Activated CD4-positive, alpha-beta T cell treated with anti-CD3 and anti-CD28 coated beads, Interleukin-10, Interleukin-2, amounts not matched to agents 100 ng/mL and 50 ng/mL, durations not matched to agents 16 hours and 8 hours (primary cell): ENCODE measurements at regions not wholly inside any gene's neighbourhood (a gene's known extent, or its start where the extent isn't known, plus 50 kb on each side); places are given as distances from the start of the nearest gene placed in this dataset.

Experiments
- DNase-seq: peaks from one replicate; pipeline ENCODE4 v3.0.0-alpha.2; 2020

GRCh38 chr18:76179257-76179656 is 315.8 kb downstream of the ZNF516 start:
- DNase-seq = no peak

- DNase-seq = no peak
Observed at GRCh38 chr18:76177160-76177559, 317.9 kb downstream of the ZNF516 start.

GRCh38 chr18:76174451-76174850 is 320.6 kb downstream of the ZNF516 start:
- no peak for DNase-seq

DNA sequence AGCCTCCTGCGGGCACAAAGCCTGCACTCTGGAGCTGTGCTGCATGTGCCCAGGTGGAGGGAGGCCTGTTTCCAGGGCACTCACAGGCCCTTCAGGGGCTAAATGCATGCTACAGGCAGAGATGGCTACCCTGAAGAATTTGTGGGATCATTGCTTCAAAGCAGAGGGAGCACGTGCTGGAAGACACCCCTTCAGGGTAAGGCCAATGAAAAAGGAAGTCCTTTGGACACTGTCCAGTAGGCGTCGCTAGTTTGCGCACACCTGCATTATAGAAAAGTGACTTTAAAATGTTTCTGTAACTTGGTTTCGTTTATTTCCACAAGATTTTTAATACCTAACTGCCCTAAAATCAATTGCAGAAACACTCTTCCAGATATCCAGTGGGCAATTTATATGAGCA is 325.3 kb downstream of the ZNF516 start:
- DNase-seq = no peak

- DNase-seq = no peak
Observed at GRCh38 chr18:76167845-76168621, 327.0 kb downstream of the ZNF516 start.

DNA sequence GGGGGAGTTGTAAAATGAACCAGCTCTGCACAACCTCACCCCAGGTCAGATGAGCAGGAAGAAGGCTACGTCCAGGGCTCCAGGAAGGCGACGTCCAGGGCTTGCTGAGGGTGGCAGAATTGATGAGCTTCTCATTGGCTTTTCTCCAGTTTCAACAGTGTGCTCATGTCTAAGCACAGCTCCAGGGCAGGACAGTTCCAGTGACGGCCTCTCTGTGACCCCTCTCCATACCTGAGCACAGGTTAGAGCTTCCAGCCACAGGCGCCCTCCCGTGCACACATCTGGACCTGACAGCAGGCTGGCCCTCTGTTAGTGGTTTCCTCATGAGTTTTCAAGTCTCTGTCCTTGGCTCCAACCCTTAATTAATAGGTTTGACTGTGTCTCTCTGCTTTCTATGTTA is 327.6 kb downstream of the ZNF516 start:
- no peak for DNase-seq

GRCh38 chr18:76162886-76163285 is 332.2 kb downstream of the ZNF516 start:
- no peak for DNase-seq

GRCh38 chr18:76161983-76162382 is 333.1 kb downstream of the ZNF516 start:
- DNase-seq = no peak

DNA sequence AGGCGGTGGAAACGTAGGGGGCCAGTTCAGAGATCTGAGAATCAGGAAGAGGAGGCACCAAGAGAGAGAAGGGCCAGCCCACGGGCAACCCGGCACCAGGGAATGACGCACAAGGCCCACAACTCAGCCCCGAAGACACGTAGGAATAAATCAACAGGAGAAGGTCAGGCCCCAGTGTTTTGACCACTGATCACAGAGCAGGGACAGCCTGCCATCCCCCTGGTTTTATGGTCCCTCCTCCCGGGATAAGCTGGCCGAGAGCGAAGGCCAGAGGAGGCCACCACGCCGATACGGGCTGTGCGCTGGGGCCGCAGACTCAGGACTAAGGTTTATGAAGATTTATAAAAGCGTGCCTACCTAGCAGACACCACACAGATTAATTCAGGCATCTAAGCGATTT is 341.4 kb downstream of the ZNF516 start:
- DNase-seq = no peak

DNA sequence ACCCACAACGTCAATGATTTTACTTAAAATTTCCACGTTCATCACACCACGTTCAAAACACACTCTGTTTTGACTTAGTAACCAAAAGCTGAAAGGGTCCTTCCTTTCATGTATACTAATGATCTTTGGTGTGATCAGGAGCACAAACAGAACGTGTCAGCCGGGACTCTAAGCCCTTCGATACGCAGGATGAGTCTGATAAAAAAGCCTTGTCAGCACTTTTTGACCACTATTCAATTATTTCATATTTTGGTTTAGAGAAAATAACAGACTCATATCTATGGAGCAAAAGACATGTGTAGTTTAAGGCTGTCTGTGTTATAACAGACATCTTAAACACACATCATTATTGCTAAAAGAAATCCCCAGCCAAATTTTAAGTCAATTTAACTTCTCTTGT is 345.3 kb downstream of the ZNF516 start:
- DNase-seq = no peak

DNA sequence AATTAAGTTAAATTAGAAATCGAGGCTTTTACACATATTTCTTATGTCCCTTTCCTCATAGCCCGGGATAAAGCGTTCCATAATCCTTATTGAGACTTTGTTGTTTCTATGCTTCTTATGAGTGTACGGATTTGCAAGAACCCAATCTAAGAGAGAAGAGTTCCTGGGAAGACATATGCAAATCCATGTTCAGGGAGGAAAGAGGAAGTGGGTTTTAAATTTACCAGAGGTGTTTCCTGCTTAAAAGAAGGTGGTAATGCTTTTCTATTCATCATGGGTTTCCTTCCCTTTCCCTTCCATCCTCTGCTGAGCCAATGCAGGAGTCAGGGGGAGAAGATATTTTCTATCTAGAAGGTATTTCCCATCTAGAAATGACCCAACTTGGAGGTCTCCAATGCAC is 345.8 kb downstream of the ZNF516 start:
- no peak for DNase-seq

DNA sequence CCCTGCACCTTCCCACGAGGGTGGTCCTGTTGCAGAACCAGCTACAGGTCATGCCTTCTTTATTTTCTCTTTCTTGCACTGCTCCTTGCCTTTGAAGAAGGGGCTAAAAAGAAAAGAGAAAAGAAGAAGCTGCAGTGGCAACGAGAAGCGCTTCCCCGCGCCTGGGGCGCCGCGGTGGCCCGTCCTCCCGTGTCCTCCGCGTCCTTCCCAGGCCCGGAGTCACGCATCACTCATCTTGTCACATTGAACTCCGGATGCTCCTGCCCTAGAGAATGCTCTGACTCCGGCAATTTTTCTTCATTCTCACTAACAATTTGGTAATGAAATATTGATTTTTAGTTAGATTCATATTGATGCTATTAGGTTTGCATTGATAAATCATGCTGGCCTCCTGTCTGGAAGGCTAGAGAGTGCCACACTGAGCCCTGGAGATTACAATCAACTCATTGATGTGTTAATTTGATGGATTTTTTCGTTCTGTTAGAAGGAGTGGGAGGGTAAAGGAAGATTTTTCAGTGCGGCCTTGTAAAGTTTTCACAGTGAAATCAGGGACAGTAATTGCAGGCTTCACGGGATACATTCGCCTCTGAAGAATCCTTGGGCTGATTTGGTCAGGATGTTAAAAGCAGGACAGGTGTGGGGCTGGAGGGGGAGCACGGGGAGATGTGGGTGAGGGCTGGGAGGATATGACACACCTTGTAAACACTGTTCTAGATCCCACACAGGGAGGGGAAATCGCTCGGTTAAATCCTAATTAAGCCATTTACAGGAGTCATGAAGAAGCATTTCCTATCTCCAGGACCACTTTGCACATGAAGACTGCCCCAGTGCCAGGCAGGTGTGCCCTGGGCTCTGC is 349.3 kb downstream of the ZNF516 start:
- no peak for DNase-seq

GRCh38 chr18:76144844-76145243 is 350.2 kb downstream of the ZNF516 start:
- no peak for DNase-seq

DNA sequence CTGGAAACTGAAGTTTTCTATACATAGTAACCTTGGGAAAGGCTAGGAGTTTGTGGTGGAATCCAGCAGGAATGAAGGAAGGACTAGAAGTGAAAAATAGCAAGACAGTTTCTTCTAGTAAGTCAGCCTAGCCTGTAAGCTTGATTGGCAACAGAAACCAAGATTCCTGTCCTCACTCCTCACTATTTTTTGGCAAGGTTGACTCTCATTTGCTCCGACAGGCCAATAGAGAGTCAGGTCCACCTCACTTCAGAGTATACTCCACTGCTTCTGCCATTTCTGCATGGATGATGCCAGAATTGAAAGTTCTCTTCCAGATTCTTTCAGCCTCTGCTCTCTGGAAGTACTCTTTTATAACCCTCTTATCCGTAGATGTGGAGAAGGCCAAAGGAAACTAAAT is 352.4 kb downstream of the ZNF516 start:
- DNase-seq = no peak

- DNase-seq = no peak
Observed at GRCh38 chr18:76139844-76140243, 355.2 kb downstream of the ZNF516 start.

GRCh38 chr18:76137216-76137615 is 357.8 kb downstream of the ZNF516 start:
- no peak for DNase-seq

GRCh38 chr18:76136701-76137100 is 358.3 kb downstream of the ZNF516 start:
- DNase-seq = no peak

GRCh38 chr18:76134628-76135027 is 360.4 kb downstream of the ZNF516 start:
- peak; percentile 5 for DNase-seq

DNA sequence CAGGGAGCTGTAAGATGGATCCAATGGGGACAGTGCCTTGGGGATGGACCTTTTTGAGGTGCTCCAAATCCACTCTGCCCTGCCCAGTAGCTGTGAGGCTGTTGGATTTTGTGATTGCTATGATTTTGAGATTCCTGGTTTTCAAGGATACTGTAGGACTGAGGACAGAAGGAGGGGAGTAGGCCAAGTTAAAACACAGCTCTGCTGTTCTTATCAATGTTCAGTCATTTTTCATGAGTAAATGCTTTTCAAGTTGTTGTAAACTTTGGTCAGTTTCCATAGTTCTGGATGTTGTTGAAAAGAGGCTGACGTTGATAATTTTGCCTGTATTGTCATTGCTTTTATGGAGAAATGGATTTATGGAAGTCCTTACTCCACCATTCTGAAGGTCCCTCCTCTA is 361.2 kb downstream of the ZNF516 start:
- DNase-seq = no peak

DNA sequence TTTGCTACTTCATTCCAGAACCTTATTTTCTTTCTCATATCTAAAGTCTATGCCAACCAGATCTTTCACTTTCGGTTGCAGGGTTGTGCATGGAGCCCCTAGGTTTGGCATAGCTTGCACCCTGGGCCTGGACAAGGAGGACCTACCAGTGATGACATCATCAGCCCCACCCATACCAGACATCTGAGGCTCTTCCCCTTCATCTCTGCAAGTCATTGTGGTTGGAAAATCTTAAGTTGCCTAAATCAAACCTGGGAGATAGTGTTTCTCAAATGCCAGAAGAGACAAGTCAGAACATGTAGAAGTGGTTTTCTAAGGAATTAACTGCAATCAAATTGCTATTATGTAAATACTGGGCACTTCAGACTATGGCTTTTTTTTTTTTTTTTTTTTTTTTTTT is 363.3 kb downstream of the ZNF516 start:
- peak; percentile 40 for DNase-seq

- no peak for DNase-seq
Observed at GRCh38 chr18:76130845-76131244, 364.2 kb downstream of the ZNF516 start.

DNA sequence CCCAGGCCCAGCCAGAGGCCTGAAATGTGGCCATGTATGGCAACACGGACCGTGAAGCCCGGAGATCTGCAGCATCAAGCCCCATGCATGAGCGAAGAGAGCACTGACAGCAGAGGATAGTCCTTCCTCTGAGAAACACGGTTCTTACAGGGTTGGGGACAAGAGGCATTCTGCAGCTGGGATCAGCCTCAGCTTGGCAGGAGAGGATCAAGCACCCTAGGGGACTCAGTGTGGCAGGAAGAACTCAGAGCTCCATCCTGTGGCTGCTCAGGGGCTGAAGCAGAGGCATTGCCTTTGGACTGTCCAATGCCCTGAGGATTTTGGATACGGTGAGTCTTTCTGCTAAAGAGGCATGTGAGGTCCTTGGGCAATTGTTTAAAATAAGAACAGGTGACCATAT is 368.7 kb downstream of the ZNF516 start:
- DNase-seq = no peak

DNA sequence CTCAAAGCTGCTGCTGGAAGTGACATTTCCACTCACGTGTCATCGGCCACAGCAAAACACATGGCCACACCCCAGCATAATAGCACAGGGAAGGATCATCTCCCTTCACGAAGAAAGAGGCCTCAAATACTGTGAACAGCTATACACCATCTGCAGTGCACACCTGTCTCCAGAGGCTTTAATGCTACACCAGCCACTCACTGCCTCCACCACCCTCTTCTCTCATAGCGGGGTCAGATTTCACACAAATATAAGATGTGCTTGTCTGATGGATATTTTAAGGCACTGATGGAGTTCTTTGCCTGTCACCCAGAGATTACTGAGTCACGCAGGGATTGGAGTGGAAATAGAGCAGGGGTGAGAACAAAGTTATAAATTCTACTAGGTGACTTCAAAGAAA is 374.0 kb downstream of the ZNF516 start:
- DNase-seq = no peak

DNA sequence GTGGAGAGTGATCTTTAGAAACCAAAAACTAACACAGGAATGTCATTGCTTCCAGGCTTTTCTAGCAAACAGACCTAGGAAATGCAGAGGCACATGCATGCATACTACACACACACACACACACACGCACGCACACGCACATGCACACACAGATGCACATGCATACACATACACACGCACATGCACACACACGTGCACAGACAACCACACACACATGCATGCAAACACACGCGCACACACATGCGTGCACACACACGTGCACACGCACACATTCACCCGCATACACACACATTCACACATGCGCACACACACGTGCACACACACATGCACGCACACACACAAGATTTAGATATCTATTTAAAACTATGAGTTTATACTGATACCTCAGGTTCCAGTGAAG is 379.5 kb downstream of the ZNF516 start:
- no peak for DNase-seq
